Fibroblast of skin of left biceps (primary cell): ENCODE measurements at regions not wholly inside any gene's neighbourhood (a gene's known extent, or its start where the extent isn't known, plus 50 kb on each side); places are given as distances from the start of the nearest gene placed in this dataset.
"Not testable (repeated sequence)": the region's sequence is repeated elsewhere in the genome, so short reads cannot be mapped to it uniquely, and the experiment has no call there.

ENCODE experiments used
- DNase-seq, 2 experiments: peaks; one replicate each; pipeline ENCODE4 v3.0.0-alpha.2; 2013; ENCODE audit warnings: low read depth in 2 of 2

GRCh38 chr4:79551555-79551954, 143.5 kb upstream of the GK2 start:
- DNase-seq: no peak

GRCh38 chr4:79547851-79548250, 139.8 kb upstream of the GK2 start:
- no peak for DNase-seq

- DNase-seq: not testable (repeated sequence)
These were observed 137.3 kb upstream of the GK2 start for GRCh38 chr4:79545292-79545691.

DNA sequence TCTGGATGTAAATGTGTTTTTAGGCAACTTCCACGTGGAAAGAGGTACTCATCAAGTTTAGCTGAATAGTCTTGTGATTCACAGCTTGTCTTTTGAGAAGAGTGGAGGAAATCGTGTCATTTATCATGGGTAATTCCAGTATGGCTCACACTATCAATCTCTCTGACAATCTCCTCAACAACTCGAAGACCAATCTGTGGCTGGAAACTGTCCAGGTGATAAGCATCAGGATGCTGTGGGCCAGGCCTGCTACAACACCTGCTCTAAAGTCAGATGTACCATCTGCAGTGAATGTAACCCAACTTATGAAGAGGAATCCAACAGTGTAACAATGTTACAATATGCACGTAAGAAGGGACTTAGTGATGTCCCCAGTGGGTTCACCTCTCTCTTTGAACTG, 132.1 kb upstream of the GK2 start:
- DNase-seq: no peak

GRCh38 chr4:79535516-79535915, 127.5 kb upstream of the GK2 start:
- no peak for DNase-seq

GRCh38 chr4:79528241-79528706, 120.2 kb upstream of the GK2 start:
- peak in 1 of 2 experiments; percentile 5 for DNase-seq

DNA sequence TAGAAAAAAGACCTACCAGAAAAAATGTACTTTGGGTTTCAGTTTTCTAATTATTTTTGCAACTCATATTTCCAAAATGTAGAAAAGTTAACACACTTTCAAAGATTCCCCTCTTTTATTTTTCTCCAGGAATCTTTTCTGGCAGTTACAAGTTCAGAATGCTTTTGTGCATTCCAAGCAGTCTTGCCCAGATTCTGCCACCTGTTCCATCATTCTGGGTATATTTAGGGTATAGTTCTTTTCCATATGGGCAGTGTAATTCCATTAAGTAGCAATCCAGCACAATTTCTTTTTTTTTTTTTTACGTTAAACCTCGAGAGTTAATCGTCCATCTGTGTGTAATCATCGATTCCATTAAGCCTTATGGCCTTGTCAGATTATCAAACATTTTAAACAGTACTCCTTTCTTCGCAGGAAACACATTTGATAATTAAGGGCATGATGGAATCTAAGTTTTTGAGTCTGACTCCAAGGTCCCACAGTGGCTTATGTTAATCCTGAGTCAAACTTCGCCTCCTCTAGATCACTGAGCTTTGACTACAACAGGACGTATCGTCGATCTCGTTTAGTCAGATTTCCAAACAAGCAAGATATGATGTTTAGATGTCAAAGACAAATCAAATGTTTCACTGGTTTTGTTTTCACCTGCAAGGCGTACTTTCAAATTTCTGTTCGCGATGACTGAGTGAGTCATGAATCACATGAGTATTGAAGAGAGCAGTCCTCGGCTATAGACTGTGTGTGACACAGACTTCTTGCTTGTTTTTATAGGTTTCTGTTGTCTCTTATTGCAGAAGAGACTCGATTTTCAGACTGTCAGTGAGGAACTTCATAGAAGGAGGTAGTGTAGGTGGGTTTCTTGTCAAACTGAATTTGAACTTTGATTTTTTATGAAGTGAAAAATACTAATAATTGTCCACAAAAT, 118.9 kb upstream of the GK2 start:
- DNase-seq: no peak

DNA sequence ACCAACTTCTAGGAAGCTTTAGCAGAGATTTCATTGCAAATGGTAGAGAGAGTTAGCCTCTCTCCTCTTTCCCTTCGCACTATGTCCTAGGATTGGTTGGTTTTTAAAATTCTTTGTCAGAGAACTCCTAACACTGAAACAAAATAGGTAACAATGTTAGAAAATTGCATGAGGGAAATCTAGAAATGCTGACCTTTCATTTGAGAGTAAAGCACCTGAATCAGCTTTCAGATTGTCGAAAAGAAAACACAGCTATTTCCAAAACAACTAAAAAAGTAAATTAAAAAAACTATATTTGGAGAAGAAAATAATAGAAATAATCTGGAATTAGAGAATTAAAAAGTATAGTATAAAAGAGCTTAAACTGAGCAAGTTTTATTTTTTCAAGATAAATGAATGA, 108.1 kb upstream of the GK2 start:
- DNase-seq: no peak

DNA sequence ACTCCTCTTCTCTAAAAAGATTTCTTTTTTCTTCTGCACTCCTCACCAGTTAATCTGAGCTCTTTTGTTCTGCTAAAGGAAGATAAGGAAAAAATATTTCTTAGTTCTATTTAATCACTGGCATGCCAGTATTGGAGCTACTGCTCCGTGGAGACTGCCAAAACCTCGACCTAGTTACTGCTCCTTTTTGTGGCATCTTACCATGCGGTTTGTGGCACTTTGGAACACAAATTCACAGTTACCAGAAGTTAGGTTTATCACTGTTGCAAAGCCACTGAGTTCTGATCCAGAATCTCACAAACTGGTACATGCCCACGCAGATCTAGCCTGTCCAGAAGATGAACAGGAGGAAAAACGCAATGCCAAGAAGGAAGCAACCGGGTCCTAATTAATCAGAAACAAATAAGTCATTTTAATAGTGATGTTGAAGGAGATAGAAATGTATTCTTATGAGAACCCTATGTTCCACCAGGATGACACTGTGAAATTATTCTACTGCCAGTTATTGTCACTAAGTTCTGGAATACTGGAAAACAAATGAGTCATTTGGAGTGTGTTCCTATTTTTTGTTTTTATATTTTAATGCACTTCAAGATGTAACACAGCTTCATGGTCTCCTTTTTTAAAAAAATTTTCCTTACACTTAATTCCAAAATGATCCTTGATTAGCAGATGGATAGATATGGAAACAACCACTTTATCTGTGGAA, 106.7 kb upstream of the GK2 start:
- DNase-seq: no peak

GRCh38 chr4:79513576-79513975, 105.5 kb upstream of the GK2 start:
- DNase-seq: no peak

DNA sequence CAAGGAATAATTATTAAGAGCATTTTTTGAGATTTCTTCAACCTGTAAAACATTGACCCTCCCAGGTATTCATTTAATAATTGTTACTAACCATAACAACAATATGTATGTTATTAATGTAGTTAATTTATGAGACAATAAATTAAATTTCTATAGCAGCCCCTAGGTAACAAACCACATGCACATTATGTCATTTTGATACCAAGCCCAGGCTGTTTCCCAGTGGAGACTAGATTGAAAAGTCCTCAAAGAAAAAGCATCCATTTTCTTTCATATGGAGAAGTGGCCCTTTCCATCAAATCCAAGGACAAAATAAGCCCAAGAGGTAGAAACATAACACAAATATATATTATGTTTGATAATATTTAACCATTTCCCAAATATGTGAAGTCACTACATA, 104.3 kb upstream of the GK2 start:
- DNase-seq: no peak

GRCh38 chr4:79502081-79502480, 94.1 kb upstream of the GK2 start:
- DNase-seq: no peak

DNA sequence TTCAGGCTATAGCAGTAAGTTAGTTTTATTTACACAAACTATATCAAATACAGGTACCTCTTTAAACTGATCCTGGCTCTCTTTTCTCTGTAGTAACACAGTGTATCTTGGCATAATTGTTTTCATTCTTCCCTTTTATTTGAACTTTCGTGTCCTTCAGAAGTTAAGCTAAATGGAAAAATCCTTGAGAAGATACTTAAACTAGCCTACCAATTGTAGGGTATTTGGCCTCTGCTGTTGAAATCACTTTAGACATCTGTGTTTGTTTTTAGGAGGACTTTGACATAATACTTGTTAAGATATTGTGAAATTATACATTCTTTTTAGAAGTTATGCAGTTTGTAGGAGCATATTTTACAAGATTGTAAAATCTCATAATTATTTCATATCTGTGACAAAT, 90.3 kb upstream of the GK2 start:
- no peak for DNase-seq

DNA sequence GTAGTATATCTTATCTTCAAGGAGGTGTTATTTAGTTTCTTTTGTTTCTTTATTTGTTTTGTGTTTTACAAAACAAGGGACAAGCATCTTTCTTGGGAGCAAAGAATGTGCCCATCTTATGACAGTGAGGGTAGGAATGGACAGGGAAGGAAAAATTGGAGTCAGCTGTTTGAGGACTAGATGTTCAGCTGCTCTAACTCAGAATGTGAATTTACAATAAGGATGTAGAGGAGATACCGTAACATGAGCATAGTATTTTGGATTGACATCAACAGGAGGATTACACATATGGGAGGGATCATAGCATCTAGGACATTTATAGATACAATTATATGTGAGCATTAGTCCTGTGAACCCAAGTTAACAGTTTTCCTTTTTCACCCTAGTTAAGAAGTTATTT, 89.0 kb upstream of the GK2 start:
- DNase-seq: no peak

DNA sequence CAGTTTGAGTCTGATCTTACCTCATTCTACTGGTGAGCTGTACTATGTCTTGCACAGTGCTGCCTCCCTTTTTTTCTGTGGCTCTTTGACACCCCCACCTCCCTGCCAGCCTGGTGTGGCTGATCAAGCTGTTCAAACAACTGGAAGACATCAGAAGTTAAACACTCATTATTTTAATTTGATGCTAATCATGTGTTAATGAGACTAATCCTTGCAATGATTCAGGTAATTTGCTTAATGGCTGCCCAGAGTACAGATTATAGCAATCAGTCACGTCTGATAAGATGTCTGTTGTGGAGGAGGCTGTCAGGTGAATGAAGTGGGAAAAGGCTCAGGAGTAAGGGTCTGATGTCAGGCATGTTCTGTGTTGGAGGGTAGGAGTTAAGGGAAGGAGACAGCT, 87.4 kb upstream of the GK2 start:
- DNase-seq: no peak

DNA sequence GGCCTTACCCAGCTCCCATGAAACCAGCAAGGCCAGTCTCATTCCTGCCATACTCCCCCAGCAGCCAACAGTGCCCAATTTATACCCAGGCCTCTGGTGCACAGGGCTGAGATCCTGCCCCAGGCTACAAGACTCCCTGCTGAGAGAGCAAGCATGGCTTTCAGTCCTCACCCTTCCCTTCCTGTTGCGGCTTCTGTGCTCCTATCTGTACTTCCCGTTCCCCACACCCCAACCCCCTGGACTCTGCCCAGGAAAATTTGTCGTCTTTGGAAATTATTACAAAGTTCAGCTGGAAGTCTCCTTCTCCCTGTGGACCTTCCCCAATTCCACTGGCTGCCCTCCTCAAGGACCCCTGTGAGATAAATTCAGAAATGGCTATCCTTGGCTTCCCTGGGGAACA, 84.1 kb upstream of the GK2 start:
- no peak for DNase-seq

DNA sequence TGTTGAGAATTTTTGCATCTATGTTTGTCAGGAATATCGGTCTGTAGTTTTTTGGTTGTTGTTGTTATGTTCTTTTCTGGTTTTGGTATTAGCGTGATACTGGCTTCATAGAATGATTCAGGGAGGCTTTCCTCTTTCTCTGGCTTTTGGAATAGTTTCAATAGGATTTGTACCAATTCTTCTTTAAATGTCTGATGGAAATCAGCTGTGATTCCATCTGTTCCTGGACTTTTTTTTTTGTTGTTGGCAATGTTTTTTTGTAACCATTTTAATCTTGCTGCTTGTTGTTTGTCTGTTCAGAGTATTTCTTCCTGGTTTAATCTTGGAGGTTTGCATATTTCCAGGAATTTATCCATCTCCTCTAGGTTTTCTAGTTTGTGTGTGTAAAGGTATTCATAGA, 81.5 kb upstream of the GK2 start:
- no peak for DNase-seq

DNA sequence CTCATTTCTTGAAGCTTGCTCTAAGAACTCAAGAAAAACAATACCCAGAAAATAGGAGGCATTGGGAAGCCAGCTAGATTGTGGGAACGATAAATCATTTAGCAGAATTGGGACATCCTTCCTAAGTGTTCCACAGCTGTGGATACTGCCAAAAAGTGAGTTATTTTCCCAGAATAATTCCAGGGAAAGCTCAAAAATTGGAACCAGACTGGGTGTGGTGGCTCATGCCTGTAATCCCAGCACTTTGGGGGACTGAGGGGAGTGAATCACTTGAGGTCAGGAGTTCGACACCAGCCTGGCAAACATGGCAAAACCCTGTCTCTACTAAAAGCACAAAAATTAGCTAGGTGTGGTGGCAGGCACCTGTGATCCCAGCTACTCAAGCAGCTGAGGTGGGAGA, 68.2 kb upstream of the GK2 start:
- no peak for DNase-seq

- no peak for DNase-seq
These were observed 65.4 kb upstream of the GK2 start for GRCh38 chr4:79473439-79473724.

GRCh38 chr4:79472693-79473438, 64.8 kb upstream of the GK2 start:
- DNase-seq: no peak

GRCh38 chr4:79472036-79472435, 64.0 kb upstream of the GK2 start:
- DNase-seq: no peak

- no peak for DNase-seq
These were observed 63.3 kb upstream of the GK2 start for GRCh38 chr4:79471309-79471708.
